PC-9 (cell line): ENCODE measurements at regions not wholly inside any gene's neighbourhood (a gene's known extent, or its start where the extent isn't known, plus 50 kb on each side); places are given as distances from the start of the nearest gene placed in this dataset.

ENCODE experiments used
- BruUV-seq: library from RNA; stranded (reverse); fragments of 400-500 nt; replicated peaks from 2 replicates; lab custom pipeline; 2021; lab: Mats Ljungman, UMichigan
- CTCF ChIA-PET: fragments of 300-600 bp; sonication (Branson Sonifier 250); formaldehyde crosslinking; loops from one replicate; lab custom pipeline; 2022; ENCODE audit warnings: antibody characterized with exemption; lab: Charles Lee
- POLR2A ChIA-PET: fragments of 300-600 bp; sonication (Branson Sonifier 250); formaldehyde crosslinking; loops from one replicate; lab custom pipeline; 2022; ENCODE audit warnings: antibody characterized with exemption; ENCODE audit not compliant: unreplicated experiment; lab: Charles Lee
- DNase-seq, 2 experiments: peaks; one replicate each; pipeline versions ENCODE4 v3.0.0 to v3.0.0-alpha.2; 2015 to 2022; ENCODE audit warnings: mixed read lengths in 1 of 2
- H2AFZ ChIP-seq: fragments of 200-600 bp; sonication (generic); 2 replicates; pipeline ENCODE4 v1.8.1; 2017; ENCODE audit warnings: antibody characterized with exemption
- H3F3A ChIP-seq: fragments of 200-600 bp; sonication (generic); 2 replicates; pipeline ENCODE4 v1.8.1; 2017; ENCODE audit warnings: antibody characterized with exemption, mild to moderate bottlenecking, low read depth; ENCODE audit not compliant: insufficient read depth
- H3K27ac ChIP-seq: fragments of 200-600 bp; sonication (generic); 2 replicates; pipeline ENCODE4 v1.6.1; 2016; ENCODE audit warnings: mixed run types
- H3K27me3 ChIP-seq: fragments of 200-600 bp; sonication (generic); 2 replicates; pipeline ENCODE4 v1.6.1; 2016; ENCODE audit warnings: low read depth, mixed run types; ENCODE audit not compliant: insufficient read depth
- H3K36me3 ChIP-seq: fragments of 200-600 bp; sonication (generic); 2 replicates; pipeline ENCODE4 v1.6.1; 2016; ENCODE audit warnings: low read depth, mixed run types
- H3K4me1 ChIP-seq: fragments of 200-600 bp; sonication (generic); replicated peaks from 2 replicates; pipeline ENCODE4 v1.6.1; 2016; ENCODE audit warnings: mixed run types; ENCODE audit not compliant: insufficient read depth
- H3K4me2 ChIP-seq: fragments of 200-600 bp; sonication (generic); 2 replicates; pipeline ENCODE4 v1.6.1; 2017; ENCODE audit warnings: mixed run types
- H3K4me3 ChIP-seq: fragments of 200-600 bp; sonication (generic); 2 replicates; pipeline ENCODE4 v1.6.1; 2016; ENCODE audit warnings: mixed run types
- H3K79me2 ChIP-seq: fragments of 200-600 bp; sonication (generic); 2 replicates; pipeline ENCODE4 v1.6.1; 2017; ENCODE audit warnings: low read depth, mixed run types
- H3K9me2 ChIP-seq: fragments of 200-600 bp; sonication (generic); 2 replicates; pipeline ENCODE4 v1.8.1; 2017; ENCODE audit warnings: mild to moderate bottlenecking; ENCODE audit not compliant: insufficient read depth
- H3K9me3 ChIP-seq: fragments of 200-600 bp; sonication (generic); 2 replicates; pipeline ENCODE4 v1.8.1; 2016; ENCODE audit warnings: low read depth; ENCODE audit not compliant: insufficient read depth
- H4K20me1 ChIP-seq: fragments of 200-600 bp; sonication (generic); 2 replicates; pipeline ENCODE4 v1.8.1; 2017; ENCODE audit not compliant: insufficient read depth
- EZH2 ChIP-seq: fragments of 200-600 bp; sonication (generic); IDR thresholded peaks from 2 replicates; pipeline ENCODE4 v1.8.0; 2017; ENCODE audit warnings: antibody characterized with exemption, low read depth
- intact Hi-C: fragments of 100-400 bp; cut with micrococcal nuclease; formaldehyde crosslinking; loops from one replicate; pipeline ENCODE4 v1.10.0; 2022; ENCODE audit not compliant: unreplicated experiment
- TF ChIP-seq, protein P1 (sequence below): fragments of 200-600 bp; sonication (generic); conservative IDR thresholded peaks from 2 replicates; pipeline ENCODE4 v1.6.1; 2017; ENCODE audit warnings: mixed run types, antibody characterized with exemption, mild to moderate bottlenecking, moderate library complexity

DNA sequence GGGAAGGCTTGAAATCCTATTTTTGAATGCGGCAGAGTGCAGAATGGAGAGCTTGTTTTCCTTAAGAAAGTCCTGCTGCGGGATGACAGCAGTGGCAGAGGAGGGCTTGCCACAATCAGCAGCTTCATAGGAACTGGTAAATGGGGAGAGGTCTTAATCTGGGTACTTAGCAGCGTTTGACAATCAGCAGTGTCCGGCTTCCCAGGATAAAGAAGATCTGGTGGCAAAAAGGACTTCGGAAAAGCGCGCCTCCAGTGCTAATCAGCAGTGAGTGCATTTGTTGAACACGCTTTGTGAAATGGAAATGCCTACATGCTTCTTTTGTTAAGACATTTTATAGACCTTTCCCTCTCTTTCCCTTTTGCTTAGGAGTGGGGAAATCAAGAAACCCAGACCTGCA lies 735.7 kb downstream of the QKI start:
- H3K27me3 ChIP-seq: peaks cover 14% of the 10 kb centered on the region
- no peak overlapping the region for H3K4me2 ChIP-seq
- no peaks in the 10 kb centered on the region for H3F3A ChIP-seq
- no peaks in the 10 kb centered on the region for H3K4me1 ChIP-seq
- TF ChIP-seq EZH2: no peak
- TF ChIP-seq, protein P1, sequence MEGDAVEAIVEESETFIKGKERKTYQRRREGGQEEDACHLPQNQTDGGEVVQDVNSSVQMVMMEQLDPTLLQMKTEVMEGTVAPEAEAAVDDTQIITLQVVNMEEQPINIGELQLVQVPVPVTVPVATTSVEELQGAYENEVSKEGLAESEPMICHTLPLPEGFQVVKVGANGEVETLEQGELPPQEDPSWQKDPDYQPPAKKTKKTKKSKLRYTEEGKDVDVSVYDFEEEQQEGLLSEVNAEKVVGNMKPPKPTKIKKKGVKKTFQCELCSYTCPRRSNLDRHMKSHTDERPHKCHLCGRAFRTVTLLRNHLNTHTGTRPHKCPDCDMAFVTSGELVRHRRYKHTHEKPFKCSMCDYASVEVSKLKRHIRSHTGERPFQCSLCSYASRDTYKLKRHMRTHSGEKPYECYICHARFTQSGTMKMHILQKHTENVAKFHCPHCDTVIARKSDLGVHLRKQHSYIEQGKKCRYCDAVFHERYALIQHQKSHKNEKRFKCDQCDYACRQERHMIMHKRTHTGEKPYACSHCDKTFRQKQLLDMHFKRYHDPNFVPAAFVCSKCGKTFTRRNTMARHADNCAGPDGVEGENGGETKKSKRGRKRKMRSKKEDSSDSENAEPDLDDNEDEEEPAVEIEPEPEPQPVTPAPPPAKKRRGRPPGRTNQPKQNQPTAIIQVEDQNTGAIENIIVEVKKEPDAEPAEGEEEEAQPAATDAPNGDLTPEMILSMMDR: no peak
- intact Hi-C loops: no loop called here
- no peak for DNase-seq
- ChIA-PET CTCF (no interaction called here), POLR2A (no interaction called here)
- no peaks in the 10 kb centered on the region for H3K79me2 ChIP-seq
- H3K4me3 ChIP-seq: no peak overlapping the region
- no peaks in the 10 kb centered on the region for H4K20me1 ChIP-seq
- no TSS peak for BruUV-seq
- H2AFZ ChIP-seq: no peak overlapping the region
- no peaks in the 10 kb centered on the region for H3K9me3 ChIP-seq
- H3K27ac ChIP-seq: no peak overlapping the region
- H3K9me2 ChIP-seq: no peaks in the 10 kb centered on the region
- no peaks in the 10 kb centered on the region for H3K36me3 ChIP-seq

DNA sequence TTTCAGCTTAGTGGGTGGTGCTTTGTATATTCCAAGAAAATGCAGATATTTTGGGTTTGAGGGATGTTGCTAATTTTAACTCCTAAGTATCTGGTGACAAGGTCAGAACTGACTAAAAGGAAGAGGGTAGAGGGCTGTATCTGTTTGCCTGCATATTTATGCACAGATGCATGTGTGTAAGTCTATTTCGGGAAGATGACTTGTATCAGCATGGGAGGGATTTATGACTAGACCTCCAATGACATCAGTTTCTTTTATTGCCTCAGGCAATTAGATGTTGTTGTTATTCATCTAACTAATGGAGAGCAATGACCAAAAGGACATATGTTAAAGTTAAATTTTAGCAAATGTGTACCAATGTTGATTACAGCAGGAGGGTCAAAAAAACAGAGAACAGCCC lies 734.3 kb downstream of the QKI start:
- POLR2A ChIA-PET: no interaction called here
- CTCF ChIA-PET: no interaction called here
- Histone ChIP-seq H3K9me2 (no peaks in the 10 kb centered on the region), H3K36me3 (no peaks in the 10 kb centered on the region), H3K27me3 (peaks cover 24% of the 10 kb centered on the region), H4K20me1 (no peaks in the 10 kb centered on the region), H3K4me1 (no peaks in the 10 kb centered on the region), H2AFZ (no peak overlapping the region), H3K9me3 (no peaks in the 10 kb centered on the region), H3K4me2 (no peak overlapping the region), H3K79me2 (no peaks in the 10 kb centered on the region), H3K4me3 (no peak overlapping the region), H3F3A (no peaks in the 10 kb centered on the region), H3K27ac (no peak overlapping the region)
- DNase-seq: no peak
- BruUV-seq: no TSS peak
- intact Hi-C loops: no loop called here
- TF ChIP-seq, protein P1: no peak
- no peak for TF ChIP-seq EZH2

GRCh38 chr6:164144316-164144715 lies 729.8 kb downstream of the QKI start:
- Histone ChIP-seq H3K79me2 (no peaks in the 10 kb centered on the region), H3K27ac (no peak overlapping the region), H3K4me1 (no peaks in the 10 kb centered on the region), H3K4me2 (no peak overlapping the region), H3K9me3 (no peaks in the 10 kb centered on the region), H2AFZ (no peak overlapping the region), H3K9me2 (no peaks in the 10 kb centered on the region), H3K27me3 (peaks cover 20% of the 10 kb centered on the region), H3F3A (no peaks in the 10 kb centered on the region), H3K4me3 (no peak overlapping the region), H4K20me1 (0 out of 2 replicates have a peak, but pooled peaks cover 3% of the 10 kb centered on the region), H3K36me3 (no peaks in the 10 kb centered on the region)
- BruUV-seq: no TSS peak
- no peak for TF ChIP-seq EZH2
- TF ChIP-seq, protein P1: no peak
- ChIA-PET CTCF (no interaction called here), POLR2A (no interaction called here)
- intact Hi-C loops: no loop called here
- DNase-seq: no peak
